ENCODE measurements at regions not wholly inside any gene's neighbourhood (a gene's known extent, or its start where the extent isn't known, plus 50 kb on each side); places are given as distances from the start of the nearest gene placed in this dataset.
"Not testable (repeated sequence)": the region's sequence is repeated elsewhere in the genome, so short reads cannot be mapped to it uniquely, and the experiment has no call there.

DNA sequence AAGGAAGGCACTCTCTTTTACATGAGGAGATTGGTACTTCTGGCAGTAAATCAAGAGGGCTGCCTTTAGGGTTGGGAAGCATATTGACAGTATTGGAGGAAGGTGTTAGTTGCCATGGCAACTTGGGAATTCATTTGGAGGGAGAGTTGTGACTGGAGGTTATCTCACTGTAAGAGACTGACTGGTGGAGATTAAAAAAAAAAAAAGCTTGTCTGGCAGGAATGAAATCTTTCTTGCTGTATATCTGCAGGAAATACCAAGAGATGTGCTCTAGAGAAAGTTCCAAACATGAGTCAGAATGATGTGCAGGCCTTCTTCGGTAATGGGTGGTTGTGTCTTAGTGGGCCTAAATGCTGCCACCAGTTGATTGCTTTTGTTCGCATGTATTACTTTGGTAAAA is 59.8 kb upstream of the FAM72C start:
- DNase-seq (ENCODE audit: low spot score), result not testable (repeated sequence)

GRCh38 chr1:144026022-144026421 is 54.2 kb upstream of the FAM72C start:
- not testable (repeated sequence) for DNase-seq (ENCODE audit: low spot score)

DNA sequence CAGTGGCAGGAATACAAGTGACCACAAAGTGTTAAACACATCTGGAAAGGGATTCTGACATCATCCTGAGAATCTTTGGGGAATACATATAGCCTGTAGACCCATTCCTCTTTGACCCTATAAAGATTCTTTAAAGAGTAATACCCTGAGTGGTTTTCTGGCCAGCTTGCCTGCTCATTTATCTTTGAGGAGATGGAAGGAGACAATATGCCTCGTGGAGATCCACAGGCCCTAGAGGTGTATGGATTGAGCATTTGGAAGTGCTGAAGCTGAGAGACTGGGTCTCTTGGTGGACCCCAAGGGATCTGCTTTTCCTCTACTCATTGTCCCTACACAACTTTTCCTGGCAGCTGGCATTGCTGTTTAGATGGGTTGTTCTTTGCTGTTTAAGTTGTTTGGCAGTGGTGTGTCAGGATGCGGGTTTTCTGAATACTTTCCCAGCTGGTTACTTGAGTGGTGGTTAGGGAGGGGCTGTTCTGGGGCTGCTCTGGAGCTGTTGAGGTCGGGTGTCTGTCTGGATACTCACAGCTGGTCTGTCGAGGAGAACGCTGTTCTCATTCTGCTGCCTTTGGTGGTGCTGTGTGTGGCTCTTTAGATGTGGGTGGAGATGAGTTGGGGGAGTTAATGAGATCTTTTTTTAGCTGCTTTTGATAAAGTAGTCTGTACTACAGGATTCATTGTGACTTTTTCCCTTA is 50.1 kb upstream of the FAM72C start:
- DNase-seq (ENCODE audit: low spot score), result not testable (repeated sequence)
